Hepatocyte (in vitro differentiated cells): ENCODE measurements at regions not wholly inside any gene's neighbourhood (a gene's known extent, or its start where the extent isn't known, plus 50 kb on each side); places are given as distances from the start of the nearest gene placed in this dataset.

Source experiments
- DNase-seq: peaks from one replicate; pipeline ENCODE4 v3.0.0-alpha.2; 2016; ENCODE audit warnings: low spot score
- H2AFZ ChIP-seq: fragments of 200-600 bp; sonication (generic); 2 replicates; pipeline ENCODE4 v1.6.0; 2016; ENCODE audit warnings: antibody characterized with exemption, mild to moderate bottlenecking
- H3K27ac ChIP-seq: fragments of 200-600 bp; sonication (generic); 2 replicates; pipeline ENCODE4 v1.5.1; 2016; ENCODE audit warnings: mild to moderate bottlenecking
- H3K27me3 ChIP-seq: fragments of 200-600 bp; sonication (generic); 2 replicates; pipeline ENCODE4 v1.6.1; 2016
- H3K36me3 ChIP-seq: fragments of 200-600 bp; sonication (generic); replicated peaks from 2 replicates; pipeline ENCODE4 v1.5.1; 2016; ENCODE audit warnings: low read depth; ENCODE audit not compliant: insufficient read depth
- H3K4me1 ChIP-seq: fragments of 200-600 bp; sonication (generic); 2 replicates; pipeline ENCODE4 v1.5.1; 2016; ENCODE audit warnings: mild to moderate bottlenecking, moderate library complexity; ENCODE audit not compliant: insufficient read depth
- H3K4me2 ChIP-seq: fragments of 200-600 bp; sonication (generic); 2 replicates; pipeline ENCODE4 v1.6.0; 2016
- H3K4me3 ChIP-seq: fragments of 200-600 bp; sonication (generic); 2 replicates; pipeline ENCODE4 v1.5.1; 2016; ENCODE audit warnings: mild to moderate bottlenecking
- H3K79me2 ChIP-seq: fragments of 200-600 bp; sonication (generic); 2 replicates; pipeline ENCODE4 v1.6.0; 2017; ENCODE audit warnings: mild to moderate bottlenecking
- H3K9me2 ChIP-seq: fragments of 200-600 bp; sonication (generic); replicated peaks from 2 replicates; pipeline ENCODE4 v1.6.0; 2017; ENCODE audit warnings: mild to moderate bottlenecking; ENCODE audit not compliant: insufficient read depth
- H3K9me3 ChIP-seq: fragments of 200-600 bp; sonication (generic); 2 replicates; pipeline ENCODE4 v1.5.1; 2016; ENCODE audit warnings: low read depth, mild to moderate bottlenecking
- H4K20me1 ChIP-seq: fragments of 200-600 bp; sonication (generic); 2 replicates; pipeline ENCODE4 v1.6.0; 2016; ENCODE audit warnings: mild to moderate bottlenecking; ENCODE audit not compliant: insufficient read depth, poor library complexity, severe bottlenecking
- CTCF ChIP-seq: fragments of 200-600 bp; sonication (generic); IDR thresholded peaks from 2 replicates; pipeline ENCODE4 v1.5.1; 2016; ENCODE audit warnings: antibody characterized with exemption, mild to moderate bottlenecking; ENCODE audit not compliant: poor library complexity
- EZH2 ChIP-seq: fragments of 200-600 bp; sonication (generic); IDR thresholded peaks from 2 replicates; pipeline ENCODE4 v1.6.1; 2016; ENCODE audit warnings: antibody characterized with exemption, mild to moderate bottlenecking, borderline replicate concordance
- EZH2phosphoT487 ChIP-seq: fragments of 200-600 bp; sonication (generic); IDR thresholded peaks from one replicate; pipeline ENCODE4 v1.6.1; 2018; ENCODE audit warnings: antibody characterized with exemption, mild to moderate bottlenecking, low read depth, moderate library complexity; ENCODE audit not compliant: unreplicated experiment, severe bottlenecking
- WGBS: methylation state at CpG from one replicate; pipeline ENCODE4 v1.1.6; 2016; ENCODE audit warnings: low lambda C conversion rate; ENCODE audit errors: missing lambda C conversion rate; 5-methylcytosine and 5-hydroxymethylcytosine counted together

GRCh38 chr5:124110942-124111341, 599.0 kb downstream of the CSNK1G3 start:
- WGBS: 94% methylated on average over 1 of the region's 1 CpG
- H3K27me3 ChIP-seq: no peaks in the 10 kb centered on the region

GRCh38 chr5:124105326-124105725, 593.3 kb downstream of the CSNK1G3 start:
- Histone ChIP-seq H3K79me2 (no peaks in the 10 kb centered on the region), H3K27me3 (no peaks in the 10 kb centered on the region), H2AFZ (no peak overlapping the region), H3K4me3 (no peak overlapping the region), H3K27ac (no peak overlapping the region), H3K9me3 (no peaks in the 10 kb centered on the region), H3K4me2 (no peak overlapping the region), H3K9me2 (no peaks in the 10 kb centered on the region), H3K36me3 (no peaks in the 10 kb centered on the region), H4K20me1 (no peaks in the 10 kb centered on the region), H3K4me1 (no peaks in the 10 kb centered on the region)
- 88% methylated on average over 2 of the region's 2 CpGs for WGBS
- DNase-seq: no peak
- TF ChIP-seq EZH2phosphoT487 (no peak), CTCF (no peak), EZH2 (no peak)

More at GRCh38 chr5:124110942-124111341, 599.0 kb downstream of the CSNK1G3 start:
- no peaks in the 10 kb centered on the region for H3K79me2 ChIP-seq
- no peaks in the 10 kb centered on the region for H3K4me1 ChIP-seq
- H2AFZ ChIP-seq: no peak overlapping the region
- TF ChIP-seq CTCF (no peak), EZH2 (no peak), EZH2phosphoT487 (no peak)
- no peak for DNase-seq
- H3K27ac ChIP-seq: no peak overlapping the region
- no peak overlapping the region for H3K4me3 ChIP-seq
- no peaks in the 10 kb centered on the region for H3K9me3 ChIP-seq
- H4K20me1 ChIP-seq: no peaks in the 10 kb centered on the region
- no peaks in the 10 kb centered on the region for H3K36me3 ChIP-seq
- H3K4me2 ChIP-seq: no peak overlapping the region
- H3K9me2 ChIP-seq: no peaks in the 10 kb centered on the region

GRCh38 chr5:124104821-124105220, 592.8 kb downstream of the CSNK1G3 start:
- no peaks in the 10 kb centered on the region for H3K36me3 ChIP-seq
- 96% methylated on average over 1 of the region's 1 CpG for WGBS
- H3K4me3 ChIP-seq: no peak overlapping the region
- no peaks in the 10 kb centered on the region for H3K79me2 ChIP-seq
- no peaks in the 10 kb centered on the region for H4K20me1 ChIP-seq
- H3K9me3 ChIP-seq: no peaks in the 10 kb centered on the region
- H3K9me2 ChIP-seq: no peaks in the 10 kb centered on the region
- H3K4me2 ChIP-seq: no peak overlapping the region
- H2AFZ ChIP-seq: no peak overlapping the region
- no peak for TF ChIP-seq EZH2phosphoT487
- TF ChIP-seq EZH2: no peak
- no peak for TF ChIP-seq CTCF
- no peaks in the 10 kb centered on the region for H3K4me1 ChIP-seq
- no peak for DNase-seq
- no peaks in the 10 kb centered on the region for H3K27me3 ChIP-seq
- H3K27ac ChIP-seq: no peak overlapping the region

GRCh38 chr5:124104344-124104743, 592.4 kb downstream of the CSNK1G3 start:
- Histone ChIP-seq H3K4me3 (no peak overlapping the region), H3K27me3 (no peaks in the 10 kb centered on the region), H3K79me2 (no peaks in the 10 kb centered on the region), H2AFZ (no peak overlapping the region), H4K20me1 (no peaks in the 10 kb centered on the region), H3K9me2 (no peaks in the 10 kb centered on the region), H3K4me2 (no peak overlapping the region), H3K4me1 (no peaks in the 10 kb centered on the region), H3K9me3 (no peaks in the 10 kb centered on the region), H3K36me3 (no peaks in the 10 kb centered on the region), H3K27ac (no peak overlapping the region)
- no peak for TF ChIP-seq EZH2
- TF ChIP-seq EZH2phosphoT487: no peak
- no peak for TF ChIP-seq CTCF
- WGBS: 80% methylated on average over 3 of the region's 3 CpGs
- no peak for DNase-seq
